ENCODE measurements at regions not wholly inside any gene's neighbourhood (a gene's known extent, or its start where the extent isn't known, plus 50 kb on each side); places are given as distances from the start of the nearest gene placed in this dataset.
"Not testable (repeated sequence)": the region's sequence is repeated elsewhere in the genome, so short reads cannot be mapped to it uniquely, and the experiment has no call there.

- no peak for DNase-seq (ENCODE audit: low spot score)
Measured at GRCh38 chr10:53534428-53534827, 761.8 kb upstream of the MBL2 start.

GRCh38 chr10:53528974-53529373, 756.4 kb upstream of the MBL2 start:
- DNase-seq (ENCODE audit: low spot score): no peak

- no peak for DNase-seq (ENCODE audit: low spot score)
Measured at GRCh38 chr10:53521046-53521445, 748.5 kb upstream of the MBL2 start.

- DNase-seq (ENCODE audit: low spot score): no peak
Measured at GRCh38 chr10:53508197-53508596, 735.6 kb upstream of the MBL2 start.

- not testable (repeated sequence) for DNase-seq (ENCODE audit: low spot score)
Measured at GRCh38 chr10:53504492-53504891, 731.9 kb upstream of the MBL2 start.

- no peak for DNase-seq (ENCODE audit: low spot score)
Measured at GRCh38 chr10:53491774-53492173, 719.2 kb upstream of the MBL2 start.

- DNase-seq (ENCODE audit: low spot score): no peak
Measured at GRCh38 chr10:53490553-53490952, 718.0 kb upstream of the MBL2 start.

GRCh38 chr10:53489335-53490182, 717.0 kb upstream of the MBL2 start:
- DNase-seq (ENCODE audit: low spot score): no peak

GRCh38 chr10:53487019-53487983, 714.7 kb upstream of the MBL2 start:
- no peak for DNase-seq (ENCODE audit: low spot score)

- not testable (repeated sequence) for DNase-seq (ENCODE audit: low spot score)
Measured at GRCh38 chr10:53485422-53485821, 712.8 kb upstream of the MBL2 start.

GRCh38 chr10:53479365-53479764, 706.8 kb upstream of the MBL2 start:
- no peak for DNase-seq (ENCODE audit: low spot score)

- no peak for DNase-seq (ENCODE audit: low spot score)
Measured at GRCh38 chr10:53477313-53477675, 704.7 kb upstream of the MBL2 start.

GRCh38 chr10:53476650-53477312, 704.2 kb upstream of the MBL2 start:
- no peak for DNase-seq (ENCODE audit: low spot score)

GRCh38 chr10:53469383-53469782, 696.8 kb upstream of the MBL2 start:
- DNase-seq (ENCODE audit: low spot score): no peak

GRCh38 chr10:53463539-53463938, 691.0 kb upstream of the MBL2 start:
- DNase-seq (ENCODE audit: low spot score): no peak

- no peak for DNase-seq (ENCODE audit: low spot score)
Measured at GRCh38 chr10:53458007-53458406, 685.4 kb upstream of the MBL2 start.

- DNase-seq (ENCODE audit: low spot score): no peak
Measured at GRCh38 chr10:53453196-53453595, 680.6 kb upstream of the MBL2 start.

- DNase-seq (ENCODE audit: low spot score): no peak
Measured at GRCh38 chr10:53447576-53447975, 675.0 kb upstream of the MBL2 start.

GRCh38 chr10:53441843-53442242, 669.3 kb upstream of the MBL2 start:
- no peak for DNase-seq (ENCODE audit: low spot score)

GRCh38 chr10:53440601-53441000, 668.0 kb upstream of the MBL2 start:
- DNase-seq (ENCODE audit: low spot score): no peak

GRCh38 chr10:53439075-53439474, 666.5 kb upstream of the MBL2 start:
- DNase-seq (ENCODE audit: low spot score): not testable (repeated sequence)

GRCh38 chr10:53434413-53434812, 661.8 kb upstream of the MBL2 start:
- DNase-seq (ENCODE audit: low spot score): no peak
